ENCODE measurements at regions not wholly inside any gene's neighbourhood (a gene's known extent, or its start where the extent isn't known, plus 50 kb on each side); places are given as distances from the start of the nearest gene placed in this dataset.
A peak's percentile ranks its signal among the peaks of the same experiment; 100 is the strongest.

DNA sequence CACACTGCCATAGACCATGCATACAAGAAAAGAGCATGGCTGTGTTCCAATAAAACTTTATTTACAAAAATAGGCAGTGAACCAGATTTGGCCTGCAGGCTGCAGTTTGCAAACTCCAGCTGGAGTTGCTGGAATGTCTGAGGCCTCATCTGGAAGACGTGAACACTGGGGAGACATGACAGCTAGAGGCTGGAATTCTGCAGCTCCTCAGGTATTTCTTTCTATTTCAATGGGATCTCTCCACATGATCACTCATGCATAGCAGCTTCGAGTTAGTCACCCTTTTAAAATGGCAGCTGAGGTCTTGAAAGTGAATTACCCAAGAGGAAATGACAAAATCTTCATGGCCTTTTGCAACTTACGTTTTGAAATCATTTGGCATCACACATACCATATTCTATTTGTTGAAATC lies 52.6 kb upstream of the BET1 start:
- peak overlapping the region; percentile 27; the same call in 1 of the 2 replicates for H4K5ac ChIP-seq (ENCODE audit: low read depth, low read length)
- H3K4ac ChIP-seq (ENCODE audit: low read depth, low read length): no peak overlapping the region
- no peak overlapping the region for H3K4me2 ChIP-seq (ENCODE audit: low read depth, low read length)
- in situ Hi-C loops (cut with MboI; ENCODE audit: low sequenced_read_pairs) (no loop called here), dilution Hi-C loops (cut with HindIII; ENCODE audit: low sequenced_read_pairs, unreplicated experiment) (no loop called here), intact Hi-C loops (cut with micrococcal nuclease) (no loop called here)
- H3K27me3 ChIP-seq (ENCODE audit: control insufficient read depth, insufficient read depth, low read length): no peaks in the 10 kb centered on the region
- no peak overlapping the region for H2BK20ac ChIP-seq (ENCODE audit: low read depth, low read length)
- ChIA-PET CTCF (interaction anchor here (0.6 to 1.2 kb wide), 3 partner anchors 20 to 154 kb away, joined by 3 to 4 read pairs (median 3); no protein-coding TSS in a partner anchor), POLR2A (ENCODE audit: unreplicated experiment) (no interaction called here)
- H3K18ac ChIP-seq (ENCODE audit: low read depth, low read length): no peak overlapping the region; the same call in 1 of the 2 replicates
- H3K36me3 ChIP-seq (ENCODE audit: control insufficient read depth, insufficient read depth, low read length): no peaks in the 10 kb centered on the region
- BruUV-seq (replicated peaks): no TSS peak
- H2AFZ ChIP-seq (replicated peaks; ENCODE audit: low read length, poor library complexity): no peak overlapping the region
- no peak overlapping the region for H2AK9ac ChIP-seq (replicated peaks; ENCODE audit: low read depth, low read length, poor library complexity)
- peaks cover 4% of the 10 kb centered on the region; the same call in 1 of the 2 replicates for H3K4me1 ChIP-seq (ENCODE audit: control insufficient read depth, insufficient read depth, low read length)
- ATAC-seq (ENCODE audit: low read depth) (peak; percentile 78), DNase-seq (peak; percentile 98)
- no peaks in the 10 kb centered on the region for H3K9me3 ChIP-seq (ENCODE audit: control insufficient read depth, insufficient read depth, low read length)
- 0 out of 3 replicates have a peak overlapping the region, but pooled peaks have one; percentile 29 for H2BK15ac ChIP-seq (ENCODE audit: low read depth, low read length)
- no peak overlapping the region for H4K91ac ChIP-seq (ENCODE audit: insufficient read depth, low read depth, low read length)
- no peak overlapping the region for H2BK120ac ChIP-seq (ENCODE audit: low read depth, low read length)
- peak overlapping the region; percentile 14; the same call in 1 of the 2 replicates for H3K27ac ChIP-seq (ENCODE audit: insufficient read depth, low read length)
- no peak overlapping the region for H3K9ac ChIP-seq (ENCODE audit: low read depth, low read length)
- 0 out of 2 replicates have a peak, but pooled peaks cover under 1% of the 10 kb centered on the region for H3K9me1 ChIP-seq (ENCODE audit: insufficient read depth, low read length)
- H3K4me3 ChIP-seq (ENCODE audit: insufficient read depth, low read depth, low read length): no peak overlapping the region
- no peak overlapping the region for H3K14ac ChIP-seq (replicated peaks; ENCODE audit: low read depth, low read length)
- H2BK5ac ChIP-seq (ENCODE audit: low read depth, low read length, poor library complexity, severe bottlenecking): peak overlapping the region; percentile 94
- no peaks in the 10 kb centered on the region for H3K79me1 ChIP-seq (ENCODE audit: low read depth in 1 of 2, low read length in 2 of 2)
- H3K56ac ChIP-seq (ENCODE audit: extremely low read depth, insufficient read depth, low read length): no peak overlapping the region
- H3K23ac ChIP-seq (ENCODE audit: low read depth, low read length): no peak overlapping the region
- no peak overlapping the region for H2AK5ac ChIP-seq (ENCODE audit: low read depth, low read length)
- peak overlapping the region in 1 of 2 experiments; percentile 60; a peak in 3 of 4 replicates for H4K8ac ChIP-seq (ENCODE audit: low read depth in 2 of 2, low read length in 2 of 2)
- WGBS, 2 experiments (ENCODE audit: extremely low coverage in 2 of 2, insufficient read length in 1 of 2): 0% methylated on average over 2 of the region's 3 CpGs; no CpG with 5 or more reads in 1 of the 2 experiments
- H4K20me1 ChIP-seq (ENCODE audit: insufficient read depth, low read length): no peaks in the 10 kb centered on the region
- no peak for TF ChIP-seq MAZ (IDR thresholded peaks at IDR 0.05; ENCODE audit: borderline replicate concordance, low read depth, low read length)
- no peak for TF ChIP-seq MXI1 (IDR thresholded peaks at IDR 0.05; ENCODE audit: borderline replicate concordance, low read depth, low read length)
- no peak for TF ChIP-seq CHD1 (IDR thresholded peaks at IDR 0.05; ENCODE audit: low read depth, low read length)
- peak; percentile 93 for TF ChIP-seq CEBPB (IDR thresholded peaks at IDR 0.05; ENCODE audit: low read depth, low read length)
- peak; percentile 18 for TF ChIP-seq RCOR1 (IDR thresholded peaks at IDR 0.05; ENCODE audit: insufficient replicate concordance, low read length)
- peak; percentile 19; the same call in 1 of the 2 replicates for TF ChIP-seq RAD21 (IDR thresholded peaks at IDR 0.05; ENCODE audit: low read length)
- peak; percentile 48; the same call in 1 of the 2 replicates for TF ChIP-seq FOS (IDR thresholded peaks at IDR 0.05; ENCODE audit: low read depth, low read length)
- TF ChIP-seq RFX5 (IDR thresholded peaks at IDR 0.05; ENCODE audit: low read depth, low read length): no peak
- TF ChIP-seq, protein P1, sequence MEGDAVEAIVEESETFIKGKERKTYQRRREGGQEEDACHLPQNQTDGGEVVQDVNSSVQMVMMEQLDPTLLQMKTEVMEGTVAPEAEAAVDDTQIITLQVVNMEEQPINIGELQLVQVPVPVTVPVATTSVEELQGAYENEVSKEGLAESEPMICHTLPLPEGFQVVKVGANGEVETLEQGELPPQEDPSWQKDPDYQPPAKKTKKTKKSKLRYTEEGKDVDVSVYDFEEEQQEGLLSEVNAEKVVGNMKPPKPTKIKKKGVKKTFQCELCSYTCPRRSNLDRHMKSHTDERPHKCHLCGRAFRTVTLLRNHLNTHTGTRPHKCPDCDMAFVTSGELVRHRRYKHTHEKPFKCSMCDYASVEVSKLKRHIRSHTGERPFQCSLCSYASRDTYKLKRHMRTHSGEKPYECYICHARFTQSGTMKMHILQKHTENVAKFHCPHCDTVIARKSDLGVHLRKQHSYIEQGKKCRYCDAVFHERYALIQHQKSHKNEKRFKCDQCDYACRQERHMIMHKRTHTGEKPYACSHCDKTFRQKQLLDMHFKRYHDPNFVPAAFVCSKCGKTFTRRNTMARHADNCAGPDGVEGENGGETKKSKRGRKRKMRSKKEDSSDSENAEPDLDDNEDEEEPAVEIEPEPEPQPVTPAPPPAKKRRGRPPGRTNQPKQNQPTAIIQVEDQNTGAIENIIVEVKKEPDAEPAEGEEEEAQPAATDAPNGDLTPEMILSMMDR (conservative IDR thresholded peaks at IDR 0.05; ENCODE audit: low read depth, low read length): 0 out of 2 replicates have a peak, but pooled peaks have one; percentile 11
- no peak for TF ChIP-seq SMC3 (IDR thresholded peaks at IDR 0.05; ENCODE audit: low read depth, low read length)
- 0 out of 2 replicates have a peak, but pooled peaks have one; percentile 30 for TF ChIP-seq BHLHE40 (IDR thresholded peaks at IDR 0.05; ENCODE audit: low read depth, low read length)
- no peak for TF ChIP-seq MAFK (IDR thresholded peaks at IDR 0.05; ENCODE audit: low read depth, low read length)
- TF ChIP-seq POLR2A (IDR thresholded peaks at IDR 0.05; ENCODE audit: low read depth, low read length): no peak
- TF ChIP-seq NFE2L2 (IDR thresholded peaks at IDR 0.05; ENCODE audit: low read depth, low read length): no peak
- TF ChIP-seq, protein P2, sequence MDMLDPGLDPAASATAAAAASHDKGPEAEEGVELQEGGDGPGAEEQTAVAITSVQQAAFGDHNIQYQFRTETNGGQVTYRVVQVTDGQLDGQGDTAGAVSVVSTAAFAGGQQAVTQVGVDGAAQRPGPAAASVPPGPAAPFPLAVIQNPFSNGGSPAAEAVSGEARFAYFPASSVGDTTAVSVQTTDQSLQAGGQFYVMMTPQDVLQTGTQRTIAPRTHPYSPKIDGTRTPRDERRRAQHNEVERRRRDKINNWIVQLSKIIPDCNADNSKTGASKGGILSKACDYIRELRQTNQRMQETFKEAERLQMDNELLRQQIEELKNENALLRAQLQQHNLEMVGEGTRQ (IDR thresholded peaks at IDR 0.05; ENCODE audit: low read depth, low read length): peak; percentile 49; the same call in 1 of the 2 replicates
- TF ChIP-seq, protein P3, sequence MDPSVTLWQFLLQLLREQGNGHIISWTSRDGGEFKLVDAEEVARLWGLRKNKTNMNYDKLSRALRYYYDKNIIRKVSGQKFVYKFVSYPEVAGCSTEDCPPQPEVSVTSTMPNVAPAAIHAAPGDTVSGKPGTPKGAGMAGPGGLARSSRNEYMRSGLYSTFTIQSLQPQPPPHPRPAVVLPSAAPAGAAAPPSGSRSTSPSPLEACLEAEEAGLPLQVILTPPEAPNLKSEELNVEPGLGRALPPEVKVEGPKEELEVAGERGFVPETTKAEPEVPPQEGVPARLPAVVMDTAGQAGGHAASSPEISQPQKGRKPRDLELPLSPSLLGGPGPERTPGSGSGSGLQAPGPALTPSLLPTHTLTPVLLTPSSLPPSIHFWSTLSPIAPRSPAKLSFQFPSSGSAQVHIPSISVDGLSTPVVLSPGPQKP (IDR thresholded peaks at IDR 0.05; ENCODE audit: borderline replicate concordance, low read depth, low read length): no peak

Measured in IMR-90 (cell line).